Hepatocyte (in vitro differentiated cells): ENCODE measurements at regions not wholly inside any gene's neighbourhood (a gene's known extent, or its start where the extent isn't known, plus 50 kb on each side); places are given as distances from the start of the nearest gene placed in this dataset.

Experiments used
- CTCF ChIP-seq: fragments of 200-600 bp; sonication (generic); IDR thresholded peaks from 2 replicates; pipeline ENCODE4 v1.5.1; 2016; ENCODE audit warnings: antibody characterized with exemption, mild to moderate bottlenecking; ENCODE audit not compliant: poor library complexity
- EZH2 ChIP-seq: fragments of 200-600 bp; sonication (generic); IDR thresholded peaks from 2 replicates; pipeline ENCODE4 v1.6.1; 2016; ENCODE audit warnings: antibody characterized with exemption, mild to moderate bottlenecking, borderline replicate concordance
- EZH2phosphoT487 ChIP-seq: fragments of 200-600 bp; sonication (generic); IDR thresholded peaks from one replicate; pipeline ENCODE4 v1.6.1; 2018; ENCODE audit warnings: antibody characterized with exemption, mild to moderate bottlenecking, low read depth, moderate library complexity; ENCODE audit not compliant: unreplicated experiment, severe bottlenecking

DNA sequence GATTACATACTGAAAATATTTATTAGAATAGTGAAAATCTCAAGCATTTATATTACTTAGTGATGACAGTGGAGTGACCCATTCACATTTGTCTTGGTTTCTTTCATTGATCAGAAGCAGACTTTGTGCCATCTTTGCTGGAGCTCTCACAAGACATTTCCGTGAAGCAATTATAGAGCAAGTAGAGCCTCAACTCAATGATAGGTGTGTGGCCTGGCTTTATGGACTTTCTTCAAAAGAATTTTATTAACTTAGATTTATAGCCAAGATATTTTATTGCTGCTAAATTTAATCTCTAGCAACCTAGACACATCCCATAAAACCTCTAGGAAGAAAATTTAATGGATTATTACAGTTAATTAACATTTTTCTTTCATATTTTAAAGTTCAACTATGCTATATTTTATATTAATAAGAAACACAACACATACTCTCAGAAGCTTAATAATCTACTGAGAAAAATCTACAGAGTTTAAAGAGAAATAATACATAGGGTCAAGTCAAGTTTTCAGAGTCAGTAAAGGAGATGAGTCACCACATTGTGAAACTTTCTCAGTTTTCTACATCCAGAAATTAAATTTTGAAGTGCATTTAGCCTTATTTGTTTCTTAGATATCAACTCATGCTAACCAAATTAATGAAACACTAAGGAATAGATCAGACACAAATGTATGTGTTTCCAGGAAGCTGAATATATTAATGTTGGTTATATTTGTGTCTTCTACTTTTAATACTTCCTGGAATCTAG, 160.5 kb downstream of the LACC1 start:
- no peak for TF ChIP-seq CTCF
- no peak for TF ChIP-seq EZH2
- no peak for TF ChIP-seq EZH2phosphoT487
